ENCODE measurements at regions not wholly inside any gene's neighbourhood (a gene's known extent, or its start where the extent isn't known, plus 50 kb on each side); places are given as distances from the start of the nearest gene placed in this dataset.

- DNase-seq (ENCODE audit: low read depth in 2 of 2), result no peak
- TF ChIP-seq, protein P1, sequence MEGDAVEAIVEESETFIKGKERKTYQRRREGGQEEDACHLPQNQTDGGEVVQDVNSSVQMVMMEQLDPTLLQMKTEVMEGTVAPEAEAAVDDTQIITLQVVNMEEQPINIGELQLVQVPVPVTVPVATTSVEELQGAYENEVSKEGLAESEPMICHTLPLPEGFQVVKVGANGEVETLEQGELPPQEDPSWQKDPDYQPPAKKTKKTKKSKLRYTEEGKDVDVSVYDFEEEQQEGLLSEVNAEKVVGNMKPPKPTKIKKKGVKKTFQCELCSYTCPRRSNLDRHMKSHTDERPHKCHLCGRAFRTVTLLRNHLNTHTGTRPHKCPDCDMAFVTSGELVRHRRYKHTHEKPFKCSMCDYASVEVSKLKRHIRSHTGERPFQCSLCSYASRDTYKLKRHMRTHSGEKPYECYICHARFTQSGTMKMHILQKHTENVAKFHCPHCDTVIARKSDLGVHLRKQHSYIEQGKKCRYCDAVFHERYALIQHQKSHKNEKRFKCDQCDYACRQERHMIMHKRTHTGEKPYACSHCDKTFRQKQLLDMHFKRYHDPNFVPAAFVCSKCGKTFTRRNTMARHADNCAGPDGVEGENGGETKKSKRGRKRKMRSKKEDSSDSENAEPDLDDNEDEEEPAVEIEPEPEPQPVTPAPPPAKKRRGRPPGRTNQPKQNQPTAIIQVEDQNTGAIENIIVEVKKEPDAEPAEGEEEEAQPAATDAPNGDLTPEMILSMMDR (IDR thresholded peaks at IDR 0.05; ENCODE audit: low read depth, low read length), result no peak
- H3K4me3 ChIP-seq (replicated peaks in 1 of 2; ENCODE audit: low read depth in 2 of 2, low read length in 2 of 2), result no peak overlapping the region
Measured at GRCh38 chr3:43222590-43222989, 63.8 kb upstream of the SNRK start.

- TF ChIP-seq, protein P1 (IDR thresholded peaks at IDR 0.05; ENCODE audit: low read depth, low read length), result no peak
- DNase-seq (ENCODE audit: low read depth in 2 of 2), result no peak
- H3K4me3 ChIP-seq (replicated peaks in 1 of 2; ENCODE audit: low read depth in 2 of 2, low read length in 2 of 2), result no peak overlapping the region
Measured at GRCh38 chr3:43221076-43221475, 65.3 kb upstream of the SNRK start.

- TF ChIP-seq, protein P1 (IDR thresholded peaks at IDR 0.05; ENCODE audit: low read depth, low read length), result no peak
- DNase-seq (ENCODE audit: low read depth in 2 of 2), result no peak
- H3K4me3 ChIP-seq (replicated peaks in 1 of 2; ENCODE audit: low read depth in 2 of 2, low read length in 2 of 2), result no peak overlapping the region
Measured at GRCh38 chr3:43219616-43220015, 66.7 kb upstream of the SNRK start.

- DNase-seq (ENCODE audit: low read depth in 2 of 2), result no peak
- TF ChIP-seq, protein P1 (IDR thresholded peaks at IDR 0.05; ENCODE audit: low read depth, low read length), result no peak
- no peak overlapping the region for H3K4me3 ChIP-seq (replicated peaks in 1 of 2; ENCODE audit: low read depth in 2 of 2, low read length in 2 of 2)
Measured at GRCh38 chr3:43218921-43219320, 67.4 kb upstream of the SNRK start.

- TF ChIP-seq, protein P1 (IDR thresholded peaks at IDR 0.05; ENCODE audit: low read depth, low read length), result no peak
- DNase-seq (ENCODE audit: low read depth in 2 of 2), result no peak
- H3K4me3 ChIP-seq (replicated peaks in 1 of 2; ENCODE audit: low read depth in 2 of 2, low read length in 2 of 2), result no peak overlapping the region
Measured at GRCh38 chr3:43218156-43218555, 68.2 kb upstream of the SNRK start.

GRCh38 chr3:43217633-43218032, 68.7 kb upstream of the SNRK start:
- no peak overlapping the region for H3K4me3 ChIP-seq (replicated peaks in 1 of 2; ENCODE audit: low read depth in 2 of 2, low read length in 2 of 2)
- DNase-seq (ENCODE audit: low read depth in 2 of 2), result peak in 1 of 2 donors; percentile 29
- TF ChIP-seq, protein P1 (IDR thresholded peaks at IDR 0.05; ENCODE audit: low read depth, low read length), result no peak

DNA sequence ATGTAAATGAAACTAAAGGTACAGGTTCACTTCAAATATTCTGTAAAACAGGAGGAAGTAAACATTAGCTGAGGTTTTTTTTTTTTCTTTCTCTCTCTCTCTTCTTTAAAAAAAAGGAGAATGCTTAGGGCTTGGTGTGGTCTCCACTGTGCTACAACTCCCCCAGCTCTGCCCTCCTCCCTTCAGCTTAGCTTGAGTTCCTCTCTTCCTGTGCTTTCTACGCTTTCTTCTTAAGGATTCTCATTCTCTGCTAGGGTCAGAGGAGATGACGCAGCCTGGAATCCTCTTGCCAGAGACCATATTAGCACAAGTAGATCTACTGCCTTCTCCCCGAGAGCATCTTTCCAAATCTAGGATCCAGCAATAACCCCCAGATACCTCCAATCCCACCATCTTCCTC, 69.1 kb upstream of the SNRK start:
- no peak for DNase-seq (ENCODE audit: low read depth in 2 of 2)
- TF ChIP-seq, protein P1 (IDR thresholded peaks at IDR 0.05; ENCODE audit: low read depth, low read length), result no peak
- no peak overlapping the region for H3K4me3 ChIP-seq (replicated peaks in 1 of 2; ENCODE audit: low read depth in 2 of 2, low read length in 2 of 2)
